GM12864 (cell line): ENCODE measurements at regions not wholly inside any gene's neighbourhood (a gene's known extent, or its start where the extent isn't known, plus 50 kb on each side); places are given as distances from the start of the nearest gene placed in this dataset.

Experiments used
- DNase-seq: peaks from one replicate; pipeline ENCODE4 v3.0.0-alpha.2; 2011; ENCODE audit warnings: low read depth
- H3K4me3 ChIP-seq: 2 replicates; pipeline ENCODE4 v1.5.1; 2011; ENCODE audit warnings: mild to moderate bottlenecking, low read depth, low read length, control low read depth
- CTCF ChIP-seq: IDR thresholded peaks from 2 replicates; pipeline ENCODE4 v1.5.1; 2011; ENCODE audit warnings: low read depth, mild to moderate bottlenecking, moderate library complexity, low read length, control low read depth, inconsistent platforms; ENCODE audit errors: missing control alignments

DNA sequence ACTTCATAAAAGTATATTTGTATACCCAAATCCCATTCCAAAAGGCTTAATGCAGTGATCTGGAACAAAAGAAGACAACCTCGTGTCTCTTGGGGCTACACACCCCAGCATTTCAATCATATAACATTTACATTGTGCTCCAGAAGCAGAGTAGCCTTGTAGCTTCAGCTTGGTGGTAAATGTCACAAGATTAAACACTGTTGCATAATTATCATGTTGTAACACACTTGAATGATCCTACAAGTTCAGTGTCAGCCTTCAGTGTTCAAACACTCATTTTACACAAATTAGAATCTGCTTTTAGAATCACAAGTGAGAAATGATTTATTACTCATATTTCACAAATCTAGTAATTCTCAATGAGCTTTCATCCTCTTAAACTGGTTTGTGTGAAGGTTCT, 122.6 kb downstream of the CNTN3 start:
- DNase-seq = no peak
- TF ChIP-seq CTCF = no peak
- H3K4me3 ChIP-seq = no peak overlapping the region

- TF ChIP-seq CTCF = no peak
- no peak overlapping the region for H3K4me3 ChIP-seq
- no peak for DNase-seq
These were observed 125.2 kb downstream of the CNTN3 start for GRCh38 chr3:74489050-74489792.

GRCh38 chr3:74479915-74480314, 134.5 kb downstream of the CNTN3 start:
- H3K4me3 ChIP-seq = no peak overlapping the region
- TF ChIP-seq CTCF = no peak
- DNase-seq = no peak

DNA sequence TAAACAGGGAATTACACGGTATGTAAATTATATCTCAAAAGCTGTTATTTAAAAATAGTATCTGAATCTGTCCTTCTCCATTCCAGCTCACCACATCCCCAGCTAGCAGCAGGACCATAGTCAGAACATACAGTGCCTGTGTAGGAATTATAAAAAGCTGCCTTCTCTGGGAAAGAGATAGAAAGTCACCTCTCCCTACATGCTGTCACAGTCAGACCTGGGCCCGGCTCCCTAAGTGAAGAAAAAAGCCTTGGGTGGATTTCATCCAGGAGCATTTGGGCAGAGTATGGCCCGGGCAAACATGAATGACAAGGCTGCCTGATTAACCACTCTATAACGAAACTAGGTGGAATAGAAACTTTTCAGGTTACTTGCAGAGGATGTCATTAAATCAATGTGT, 144.1 kb downstream of the CNTN3 start:
- DNase-seq = no peak
- no peak for TF ChIP-seq CTCF

DNA sequence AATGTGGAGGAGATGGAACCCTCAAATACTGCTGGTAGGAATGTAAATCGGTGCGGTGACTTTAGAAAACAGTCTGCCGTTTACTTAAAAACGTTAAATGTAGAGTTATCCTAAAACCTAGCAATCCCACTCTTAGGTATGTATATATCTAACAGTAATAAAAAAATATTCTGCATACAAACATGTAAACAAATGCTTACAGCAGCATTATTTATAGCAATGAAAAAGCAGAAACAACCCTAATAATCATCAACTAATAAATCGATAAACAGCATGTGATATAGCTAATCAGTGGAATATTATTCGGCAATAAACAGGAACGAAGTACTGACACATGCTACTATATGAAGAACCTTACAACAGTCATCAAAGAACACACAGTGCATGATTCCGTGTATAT, 144.7 kb downstream of the CNTN3 start:
- no peak for TF ChIP-seq CTCF
- H3K4me3 ChIP-seq = no peak overlapping the region
- no peak for DNase-seq

More for the DNA sequence above, 144.1 kb downstream of the CNTN3 start:
- no peak overlapping the region for H3K4me3 ChIP-seq

DNA sequence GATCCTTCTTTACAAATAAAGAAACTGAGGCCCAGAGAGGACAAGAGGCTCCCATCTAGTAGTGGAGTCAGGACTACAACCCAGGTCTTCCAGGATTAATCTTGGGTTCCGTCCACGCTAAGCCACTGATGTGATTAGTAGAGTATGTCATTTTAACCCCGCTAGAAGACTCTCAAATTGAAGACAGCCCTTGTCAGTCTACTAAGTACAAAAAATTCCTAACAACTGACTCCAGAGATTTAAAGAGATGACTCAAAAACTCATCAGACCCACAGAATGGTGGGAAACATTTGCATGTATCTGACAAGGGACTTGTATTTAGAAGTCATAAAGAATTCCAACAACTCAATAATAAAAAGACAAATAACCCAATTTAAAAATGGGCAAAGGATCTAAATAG, 145.3 kb downstream of the CNTN3 start:
- TF ChIP-seq CTCF = no peak
- no peak for DNase-seq

GRCh38 chr3:74465715-74466410, 148.6 kb downstream of the CNTN3 start:
- H3K4me3 ChIP-seq = no peak overlapping the region
- no peak for DNase-seq
- TF ChIP-seq CTCF = no peak

More for the DNA sequence above, 145.3 kb downstream of the CNTN3 start:
- H3K4me3 ChIP-seq = no peak overlapping the region
